ENCODE measurements at regions not wholly inside any gene's neighbourhood (a gene's known extent, or its start where the extent isn't known, plus 50 kb on each side); places are given as distances from the start of the nearest gene placed in this dataset.

DNA sequence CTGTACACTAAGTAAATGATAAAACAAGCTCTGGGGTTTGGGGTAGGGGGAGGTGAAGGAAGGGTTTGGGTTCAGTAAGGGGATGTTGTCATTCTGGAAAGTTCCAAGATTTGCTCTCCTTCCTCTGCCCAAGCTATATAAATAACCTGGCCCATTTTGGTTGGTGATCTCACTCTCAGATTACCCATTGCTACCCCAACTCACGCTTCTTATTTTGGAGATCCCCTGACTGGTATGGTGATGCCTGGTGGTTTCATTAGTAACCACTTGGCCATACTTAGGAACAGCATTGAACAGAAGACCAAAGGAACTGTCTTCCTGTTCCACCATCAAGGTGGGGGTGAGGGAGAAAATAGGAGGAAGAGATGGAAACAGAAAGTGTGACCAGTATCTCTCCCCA lies 259.6 kb upstream of the TBX3 start:
- ChIA-PET CTCF (ENCODE audit: partially characterized antibody) (no interaction called here), POLR2A (ENCODE audit: partially characterized antibody) (no interaction called here)
- no peak overlapping the region for H3K23ac ChIP-seq (ENCODE audit: insufficient read length)
- no peaks in the 10 kb centered on the region for H3K36me3 ChIP-seq (ENCODE audit: control insufficient read depth in 2 of 4, insufficient read depth in 4 of 4, low read length in 3 of 4)
- no peak overlapping the region for H2BK120ac ChIP-seq (replicated peaks; ENCODE audit: low read depth, low read length)
- no peak for TF ChIP-seq SUZ12 (IDR thresholded peaks at IDR 0.05; ENCODE audit: low read length)
- TF ChIP-seq BCL11A (IDR thresholded peaks at IDR 0.05; ENCODE audit: low read depth in 2 of 2, low read length in 2 of 2): no peak
- no peak for TF ChIP-seq SAP30 (IDR thresholded peaks at IDR 0.05; ENCODE audit: insufficient read depth, insufficient replicate concordance, low read length)
- TF ChIP-seq SIX5 (IDR thresholded peaks at IDR 0.05; ENCODE audit: low read depth, low read length): no peak
- TF ChIP-seq POLR2A (IDR thresholded peaks at IDR 0.05; ENCODE audit: control extremely low read depth in 1 of 2, low read depth in 2 of 2, low read length in 2 of 2): no peak
- TF ChIP-seq RBBP5 (IDR thresholded peaks at IDR 0.05; ENCODE audit: borderline replicate concordance, low read depth, low read length): no peak
- TF ChIP-seq GABPA (IDR thresholded peaks at IDR 0.05; ENCODE audit: borderline replicate concordance, insufficient read depth, low read length): no peak
- no peak for TF ChIP-seq CTBP2 (IDR thresholded peaks at IDR 0.05; ENCODE audit: borderline replicate concordance, insufficient read depth, insufficient read length, low read length)
- no peak for TF ChIP-seq MAX (IDR thresholded peaks at IDR 0.05)
- no peak for TF ChIP-seq SIRT6 (IDR thresholded peaks at IDR 0.05; ENCODE audit: low read length)
- H4K91ac ChIP-seq (replicated peaks; ENCODE audit: insufficient read length, low read length): no peak overlapping the region
- no peak overlapping the region for H3K27ac ChIP-seq (ENCODE audit: low read depth, low read length)
- H2BK20ac ChIP-seq (ENCODE audit: low read length): no peak overlapping the region
- H3K18ac ChIP-seq (ENCODE audit: extremely low read depth, low read length): no peak overlapping the region
- H2AFZ ChIP-seq (ENCODE audit: low read length): no peak overlapping the region
- H3K27me3 ChIP-seq (replicated peaks in 1 of 4; ENCODE audit: control insufficient read depth in 3 of 4, extremely low read depth in 1 of 4, insufficient read depth in 3 of 4, low read length in 3 of 4): no peaks in the 10 kb centered on the region
- FAIRE-seq (no peak), DNase-seq (ENCODE audit: low read depth in 1 of 2, low spot score in 2 of 2) (no peak)
- H3K9ac ChIP-seq (replicated peaks in 1 of 4; ENCODE audit: extremely low read depth in 1 of 4, low read depth in 3 of 4, low read length in 3 of 4): no peak overlapping the region
- H2BK15ac ChIP-seq (ENCODE audit: low read length): no peak overlapping the region
- no peak overlapping the region for H3K56ac ChIP-seq (replicated peaks; ENCODE audit: insufficient read length, low read depth, low read length)
- no peaks in the 10 kb centered on the region; a peak in 1 of 4 replicates for H3K79me2 ChIP-seq (ENCODE audit: control insufficient read depth in 1 of 2, insufficient read depth in 2 of 2, low read length in 2 of 2)
- H4K5ac ChIP-seq (ENCODE audit: insufficient read length, low read depth, low read length): no peak overlapping the region
- H3K14ac ChIP-seq (ENCODE audit: insufficient read length): no peak overlapping the region
- no peaks in the 10 kb centered on the region for H4K20me1 ChIP-seq (replicated peaks in 1 of 2; ENCODE audit: control insufficient read depth in 1 of 2, insufficient read depth in 2 of 2, low read length in 2 of 2)
- no peak overlapping the region for H3K4me3 ChIP-seq (ENCODE audit: extremely low read depth in 1 of 4, insufficient read depth in 2 of 4, low read depth in 3 of 4, low read length in 4 of 4)
- no peak overlapping the region for H2BK5ac ChIP-seq (ENCODE audit: low read depth, low read length)
- H2BK12ac ChIP-seq (ENCODE audit: low read depth, low read length): no peak overlapping the region
- H3K4ac ChIP-seq (replicated peaks; ENCODE audit: insufficient read length, low read depth, low read length): no peak overlapping the region
- H3K4me2 ChIP-seq (ENCODE audit: insufficient read depth in 1 of 2, low read depth in 2 of 2, low read length in 2 of 2): no peak overlapping the region
- H3K23me2 ChIP-seq (ENCODE audit: low read depth, low read length): no peaks in the 10 kb centered on the region
- H3K4me1 ChIP-seq (replicated peaks in 1 of 4; ENCODE audit: control insufficient read depth in 3 of 4, insufficient read depth in 4 of 4, low read length in 3 of 4): no peaks in the 10 kb centered on the region
- no peak overlapping the region for H2AK5ac ChIP-seq (ENCODE audit: low read depth, low read length)
- H4K8ac ChIP-seq (ENCODE audit: extremely low read depth, insufficient read depth, low read length): no peak overlapping the region
- 78% methylated on average over 1 of the region's 1 CpG; no CpG with 5 or more reads in 1 of the 2 experiments for WGBS, 2 experiments (ENCODE audit: extremely low coverage in 1 of 2, insufficient coverage in 1 of 2, insufficient read length in 1 of 2, insufficient replicate concordance in 2 of 2, low coverage in 1 of 2, low lambda C conversion rate in 2 of 2, missing lambda C conversion rate in 1 of 2)
- no peaks in the 10 kb centered on the region for H3K9me3 ChIP-seq (ENCODE audit: insufficient read depth in 2 of 2, low read depth in 1 of 2, low read length in 1 of 2)
- H3K79me1 ChIP-seq (ENCODE audit: low read depth, low read length): no peaks in the 10 kb centered on the region

All from H1 (cell line).